ENCODE measurements at regions not wholly inside any gene's neighbourhood (a gene's known extent, or its start where the extent isn't known, plus 50 kb on each side); places are given as distances from the start of the nearest gene placed in this dataset.

GRCh38 chrX:3768881-3769280, 55.4 kb upstream of the PRKX start:
- 0% methylated on average over 1 of the region's 1 CpG for WGBS (ENCODE audit: low lambda C conversion rate)
- no peak overlapping the region for H3K4me2 ChIP-seq
- H3K79me2 ChIP-seq (ENCODE audit: insufficient read depth) = no peaks in the 10 kb centered on the region
- no peaks in the 10 kb centered on the region for H3K36me3 ChIP-seq (replicated peaks in 1 of 2; ENCODE audit: control insufficient read depth in 1 of 2, insufficient read depth in 2 of 2, low read length in 1 of 2)
- POLR2A ChIA-PET = no interaction called here
- no peaks in the 10 kb centered on the region for H3K4me1 ChIP-seq (ENCODE audit: control insufficient read depth in 1 of 2, insufficient read depth in 2 of 2, low read depth in 1 of 2, low read length in 1 of 2)
- no peaks in the 10 kb centered on the region for H3F3A ChIP-seq (replicated peaks; ENCODE audit: insufficient read depth)
- CTCF ChIA-PET = no interaction called here
- no peaks in the 10 kb centered on the region; the same call in 1 of the 2 replicates for H3K27me3 ChIP-seq (ENCODE audit: insufficient read depth)
- TF ChIP-seq POLR2AphosphoS5 (IDR thresholded peaks at IDR 0.05; ENCODE audit: low read depth, low read length) (no peak), RCOR1 (IDR thresholded peaks at IDR 0.05; ENCODE audit: low read length) (no peak), TCF12 (IDR thresholded peaks at IDR 0.05) (no peak), FOXM1 (IDR thresholded peaks at IDR 0.05; ENCODE audit: low read depth) (no peak)
- H3K27ac ChIP-seq (ENCODE audit: low read depth in 2 of 2, low read length in 1 of 2) = no peak overlapping the region
- no peaks in the 10 kb centered on the region for H3K9me2 ChIP-seq
- no peak for DNase-seq
- no peaks in the 10 kb centered on the region for H3K9me3 ChIP-seq
- H2AFZ ChIP-seq (ENCODE audit: low read depth) = no peak overlapping the region
- no peak overlapping the region for H3K9ac ChIP-seq
- H3K4me3 ChIP-seq (ENCODE audit: low read depth in 2 of 2, low read length in 1 of 2) = no peak overlapping the region
- H4K20me1 ChIP-seq (ENCODE audit: insufficient read depth) = no peaks in the 10 kb centered on the region

Small RNA genes lying in the stretch of these regions (small RNA-seq; reads per million reads assigned to genes)
- 0 reads per million in 7 experiments for gene RF00401

All from SK-N-SH (cell line).